Muscle of arm (tissue), 1 donor: ENCODE measurements at regions not wholly inside any gene's neighbourhood (a gene's known extent, or its start where the extent isn't known, plus 50 kb on each side); places are given as distances from the start of the nearest gene placed in this dataset.

ENCODE experiments used
- DNase-seq: peaks from one replicate; pipeline ENCODE4 v3.0.0-alpha.2; 2013

DNA sequence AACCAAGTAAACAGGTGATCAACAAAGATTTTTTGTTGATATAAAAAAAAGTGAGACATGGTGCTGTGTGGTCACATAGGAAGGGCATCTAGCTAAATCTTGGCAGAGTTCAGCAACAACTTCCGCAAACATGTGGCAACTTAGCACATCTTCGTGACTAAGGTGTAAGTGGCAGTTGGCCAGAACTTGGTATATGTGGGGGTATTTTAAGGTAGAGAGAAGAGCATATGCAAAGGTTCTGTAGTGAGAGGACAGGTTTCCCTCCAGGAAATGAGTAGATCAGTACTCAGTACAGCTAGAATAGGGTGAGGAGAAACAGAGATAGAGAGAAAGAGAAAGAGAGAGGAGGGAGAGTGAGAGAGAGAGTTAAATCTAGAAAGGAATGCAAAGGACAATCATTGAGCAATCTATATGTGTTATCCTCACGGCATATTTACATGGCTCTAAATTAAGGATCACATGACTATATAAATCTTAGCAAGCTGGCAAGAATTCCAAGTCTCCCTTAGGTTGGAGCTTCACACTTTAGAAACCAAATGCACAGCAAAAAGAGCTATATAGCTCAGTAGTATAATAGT, 227.7 kb upstream of the HMGA2 start:
- DNase-seq, result no peak

GRCh38 chr12:65597527-65597926, 226.8 kb upstream of the HMGA2 start:
- DNase-seq, result no peak

- no peak for DNase-seq
Observed at GRCh38 chr12:65598688-65599087, 225.6 kb upstream of the HMGA2 start.

- DNase-seq, result no peak
Observed at GRCh38 chr12:65602253-65602609, 222.1 kb upstream of the HMGA2 start.

- peak; percentile 83 for DNase-seq
Observed at GRCh38 chr12:65602610-65603295, 221.5 kb upstream of the HMGA2 start.

DNA sequence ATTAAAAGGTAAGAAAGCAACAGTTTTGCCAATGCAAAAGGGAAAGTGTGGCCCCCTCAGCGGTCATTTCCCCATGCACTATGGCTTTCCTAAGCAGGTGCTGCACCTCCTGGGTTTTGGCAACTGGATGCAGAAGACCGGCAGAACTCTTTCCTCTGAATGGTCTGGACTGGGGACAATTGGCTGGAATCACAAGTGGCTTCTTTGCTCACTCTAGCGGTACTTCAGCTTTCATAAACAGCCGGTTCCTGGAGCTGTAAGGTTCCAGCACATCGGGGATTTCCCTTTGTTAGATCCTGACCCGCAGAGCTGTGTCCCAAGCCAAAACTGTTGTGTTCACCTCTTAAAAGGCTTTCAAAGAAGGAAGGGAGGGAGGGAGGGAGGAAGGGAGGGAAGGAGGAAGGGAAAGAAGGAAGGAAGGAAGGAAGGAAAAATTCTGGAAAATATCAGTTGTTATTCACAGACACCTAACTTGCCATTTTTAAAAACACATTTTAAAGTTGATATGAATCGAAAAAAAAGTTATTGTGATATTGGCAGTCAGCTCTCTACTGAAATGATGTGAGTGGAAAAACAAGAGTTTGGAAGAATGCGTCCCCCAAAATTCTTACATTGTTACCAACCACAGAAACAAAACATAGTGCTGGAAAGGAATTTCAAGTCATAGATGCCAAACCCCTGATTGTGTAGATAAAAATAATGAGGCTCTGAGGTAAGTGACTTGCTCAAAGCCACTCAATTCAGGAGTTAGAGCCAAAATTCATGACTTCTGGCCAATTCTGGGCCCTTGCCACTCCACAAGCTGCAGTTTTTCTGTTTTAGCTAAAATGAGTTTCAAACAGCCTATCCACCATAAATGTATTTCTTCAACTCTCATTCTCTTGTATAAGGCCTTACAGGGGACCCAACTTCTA, 220.6 kb upstream of the HMGA2 start:
- DNase-seq, result peak; percentile 69

DNA sequence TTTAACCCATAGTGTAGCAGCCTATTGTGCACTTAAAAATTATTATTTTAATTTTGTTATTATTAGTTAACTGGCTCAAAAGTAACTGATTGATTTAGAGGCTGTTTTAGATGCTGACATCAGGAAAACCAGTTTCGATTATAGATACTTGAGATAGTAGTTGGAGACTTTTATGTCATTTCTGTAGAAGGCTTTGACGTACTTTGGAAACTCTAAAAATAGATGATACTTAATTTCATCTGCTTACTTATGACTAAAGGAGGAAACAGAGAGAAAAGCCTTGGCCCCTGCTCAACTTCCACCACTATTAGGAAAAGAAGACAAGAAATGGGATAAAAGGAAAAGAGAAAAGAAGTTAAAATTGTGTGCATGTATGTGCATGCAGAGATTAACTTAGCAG, 219.3 kb upstream of the HMGA2 start:
- DNase-seq, result no peak

- DNase-seq, result no peak
Observed at GRCh38 chr12:65606008-65606766, 218.1 kb upstream of the HMGA2 start.

DNA sequence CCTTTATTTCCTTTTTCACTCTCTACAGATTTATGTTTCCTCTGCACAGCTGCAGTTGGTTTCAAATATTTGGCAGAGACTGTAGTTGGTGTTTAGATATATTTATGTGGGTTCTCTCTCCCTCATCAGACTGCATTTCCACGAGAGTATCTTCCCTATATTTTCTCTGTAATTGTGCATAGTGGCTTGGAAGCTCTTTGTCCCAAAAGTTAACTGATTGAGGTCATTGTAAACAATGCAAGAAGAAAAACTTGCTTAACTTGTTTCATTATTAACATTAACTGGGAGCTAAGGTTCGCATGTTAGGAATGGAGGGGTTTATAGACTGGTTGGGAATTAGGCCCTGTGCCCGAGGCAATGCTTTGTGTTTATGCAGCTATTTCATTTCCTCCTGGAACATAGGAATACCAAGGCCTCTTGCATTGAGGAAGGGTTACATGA, 216.9 kb upstream of the HMGA2 start:
- DNase-seq, result no peak

DNA sequence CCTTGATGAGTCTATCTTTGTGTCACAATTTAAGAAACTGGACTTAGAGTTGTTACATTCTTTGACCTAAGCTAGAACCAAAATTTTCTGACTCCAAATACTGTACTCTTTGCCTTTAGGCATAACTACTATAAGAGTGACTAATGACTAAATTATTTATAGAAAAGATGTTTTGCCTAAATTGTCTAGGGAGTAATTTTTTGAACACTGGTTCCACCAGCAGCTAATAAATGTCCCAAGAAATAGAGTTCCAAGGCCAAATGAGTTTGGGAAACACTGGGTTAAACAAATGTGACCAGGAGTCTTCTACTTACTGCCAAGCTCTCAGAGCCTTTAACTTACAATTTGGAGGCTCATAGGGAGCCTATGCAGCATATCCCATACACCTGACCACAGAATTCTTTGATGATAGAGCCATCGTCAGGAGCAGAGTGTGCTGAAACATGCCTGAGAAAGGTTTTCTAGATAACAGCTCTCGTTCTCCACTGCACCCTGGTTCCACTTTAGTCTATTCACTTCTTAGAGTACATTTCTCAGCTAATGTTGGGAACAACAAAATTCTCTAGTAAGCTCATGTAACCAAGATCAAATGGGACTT, 215.9 kb upstream of the HMGA2 start:
- DNase-seq, result no peak

DNA sequence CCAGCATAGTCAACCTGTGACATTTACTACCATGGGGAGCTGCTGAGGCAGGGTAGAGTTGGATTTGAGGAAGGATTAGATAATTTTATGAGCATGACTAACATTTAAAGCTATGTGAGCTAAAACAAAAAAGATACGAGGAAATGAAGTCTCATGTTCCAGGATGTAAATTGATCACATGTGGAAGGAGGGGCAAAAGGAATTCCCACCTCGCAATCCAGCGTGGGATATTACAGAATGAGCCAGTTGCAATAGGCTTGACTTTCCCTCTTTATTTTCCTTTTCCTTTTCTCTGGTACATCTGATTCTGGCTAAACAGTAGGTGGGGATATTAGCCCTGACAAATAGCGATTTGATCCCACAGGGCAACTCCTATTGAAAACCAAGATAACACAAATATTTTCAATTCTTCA, 214.9 kb upstream of the HMGA2 start:
- DNase-seq, result no peak

DNA sequence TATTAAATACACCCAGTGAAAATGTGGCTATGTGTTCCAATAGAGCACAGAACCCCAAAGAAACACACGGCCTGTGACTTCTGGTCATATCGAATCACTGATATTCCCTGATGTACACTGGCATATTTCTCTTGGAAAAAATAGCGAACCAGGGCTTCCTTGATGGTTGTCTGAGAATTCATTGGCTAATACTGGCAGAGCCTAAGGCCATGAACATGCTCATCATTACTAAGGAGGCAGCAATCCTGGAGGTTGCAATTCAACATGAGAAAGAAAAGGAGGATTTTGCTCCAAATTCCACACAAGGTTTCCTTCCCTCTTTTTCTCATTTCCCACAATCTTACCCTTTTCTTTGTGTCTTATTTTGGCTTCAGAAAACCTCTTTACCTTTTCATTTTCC, 212.9 kb upstream of the HMGA2 start:
- no peak for DNase-seq

DNA sequence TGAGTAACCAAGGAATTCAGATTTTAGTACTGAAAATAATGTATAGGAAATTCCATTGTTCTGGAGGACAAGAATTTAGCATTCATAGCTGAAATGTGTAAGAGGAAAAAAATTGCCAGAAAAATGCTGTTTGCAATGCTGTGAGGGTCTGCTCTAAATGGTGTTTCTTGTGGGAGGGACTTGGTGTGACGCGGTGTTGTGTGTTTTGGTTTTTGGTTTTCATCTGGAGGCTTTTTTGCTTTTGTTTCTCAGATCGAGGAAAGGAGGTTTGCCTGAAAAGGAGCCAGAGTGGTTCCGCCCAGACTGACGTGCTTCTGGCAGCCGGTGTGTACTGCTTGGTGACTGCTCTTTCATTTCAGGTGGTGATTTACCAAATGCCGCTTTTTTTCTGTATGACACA, 211.8 kb upstream of the HMGA2 start:
- DNase-seq, result no peak

DNA sequence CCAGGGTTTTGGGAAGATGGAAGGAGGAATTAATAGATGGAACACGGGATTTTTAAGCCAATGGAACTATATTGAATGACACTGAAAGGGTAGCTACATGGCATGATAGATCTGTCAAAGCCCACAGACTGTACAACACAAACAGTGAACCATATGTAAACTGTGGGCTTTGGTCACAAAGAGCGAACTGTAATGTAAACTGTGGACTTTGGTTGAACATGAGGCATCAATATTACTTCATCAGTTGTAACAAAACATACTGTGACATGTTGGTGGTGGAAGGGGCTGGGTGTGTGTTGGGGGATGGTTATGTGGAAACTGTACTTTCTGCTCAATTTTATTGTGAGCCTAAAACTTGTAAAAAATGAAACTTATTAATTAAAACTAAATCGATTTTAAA, 210.6 kb upstream of the HMGA2 start:
- DNase-seq, result no peak

GRCh38 chr12:65614259-65614889, 209.9 kb upstream of the HMGA2 start:
- DNase-seq, result no peak

DNA sequence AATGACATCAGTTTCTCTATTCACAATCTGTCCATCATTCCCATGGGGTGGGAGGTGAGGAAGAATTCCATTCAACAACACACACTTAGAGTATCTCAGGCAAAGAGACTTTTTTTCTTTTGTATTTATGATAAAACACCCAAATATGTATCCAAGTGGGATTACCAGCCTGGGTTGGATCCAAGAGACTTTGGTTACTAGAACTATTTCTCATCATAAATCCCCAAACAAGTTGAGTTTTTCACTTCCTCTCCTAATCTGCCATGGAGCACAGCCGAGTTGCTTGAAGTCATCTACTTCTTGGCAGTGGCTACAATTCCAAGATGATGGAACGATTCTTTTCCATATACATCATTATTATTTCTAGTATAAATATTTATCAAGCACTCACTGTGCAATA, 209.2 kb upstream of the HMGA2 start:
- peak; percentile 74 for DNase-seq

DNA sequence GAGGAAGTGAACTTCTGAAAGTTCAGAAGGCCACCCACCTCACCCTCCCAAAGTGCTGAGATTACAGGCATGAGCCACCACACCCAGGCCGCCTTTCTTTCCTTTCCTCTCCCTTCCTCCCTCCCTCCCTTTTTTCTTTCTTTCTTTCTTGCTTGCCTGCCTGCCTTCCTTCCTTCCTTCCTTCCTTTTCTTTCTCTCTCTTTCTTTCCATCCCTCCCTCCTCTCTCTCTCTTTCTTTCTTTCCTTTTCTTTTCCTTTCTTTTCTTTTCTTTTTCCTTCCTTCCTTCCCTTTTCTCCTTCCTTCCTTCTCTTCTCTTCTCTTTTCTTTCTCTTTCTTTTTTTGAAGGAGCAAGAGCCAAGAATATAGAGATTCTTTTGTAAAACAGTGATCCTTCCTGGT, 208.3 kb upstream of the HMGA2 start:
- DNase-seq, result no peak

DNA sequence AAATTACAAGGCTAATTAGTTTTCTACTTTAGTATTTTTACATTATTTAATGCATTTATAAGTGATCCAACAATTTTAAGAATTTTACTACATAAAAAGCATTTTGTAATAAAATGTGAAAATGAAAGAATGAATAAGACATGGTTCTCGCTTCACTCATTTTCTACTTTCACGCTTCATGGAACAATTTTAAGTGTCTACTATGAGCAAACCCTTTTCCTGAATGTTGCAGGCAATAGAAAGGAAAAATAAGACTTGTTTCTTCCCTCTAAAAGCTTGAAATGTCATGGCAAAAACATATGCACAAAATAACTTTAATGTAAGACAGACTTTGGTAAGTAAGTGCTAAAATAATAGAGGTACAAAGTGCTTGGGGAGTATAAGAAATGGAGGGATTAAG, 205.7 kb upstream of the HMGA2 start:
- DNase-seq, result no peak

DNA sequence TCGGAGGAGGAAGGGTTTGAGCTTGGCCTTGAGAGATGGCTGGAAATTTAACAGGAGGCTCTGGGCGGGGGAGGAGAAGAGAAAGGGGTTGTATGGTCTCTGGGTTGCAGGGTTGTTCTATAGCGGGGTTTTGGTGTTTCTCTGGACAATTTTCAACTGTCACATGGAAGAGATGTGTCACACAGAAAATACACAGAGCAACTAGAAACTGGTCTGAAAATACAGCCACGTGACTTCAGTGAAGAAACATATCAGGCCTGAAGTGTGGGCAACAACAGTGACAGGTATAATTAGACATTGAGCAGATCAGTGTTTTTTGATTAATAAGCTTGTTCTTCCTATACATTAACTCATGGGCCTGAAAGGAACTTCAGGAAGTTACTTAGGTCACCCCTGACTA, 205.3 kb upstream of the HMGA2 start:
- no peak for DNase-seq

DNA sequence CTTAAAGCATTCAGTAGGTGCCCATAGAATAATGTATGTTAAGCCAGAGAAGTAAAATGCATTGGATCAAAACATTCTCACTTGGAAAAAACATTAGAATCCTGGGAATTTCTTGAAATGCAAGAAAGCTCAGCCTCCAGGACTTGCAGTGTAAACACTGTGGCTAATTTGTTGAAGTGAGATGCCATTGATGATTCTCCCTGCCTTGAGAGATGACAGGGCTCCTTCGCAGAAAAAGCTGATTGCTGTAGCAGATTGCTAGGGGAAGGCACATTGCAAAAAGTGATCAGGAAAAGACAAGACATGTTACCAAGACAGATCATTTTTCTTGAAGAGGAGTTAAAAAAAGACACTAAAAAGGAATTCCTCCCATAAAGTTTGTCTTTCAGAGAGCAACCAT, 204.2 kb upstream of the HMGA2 start:
- no peak for DNase-seq

DNA sequence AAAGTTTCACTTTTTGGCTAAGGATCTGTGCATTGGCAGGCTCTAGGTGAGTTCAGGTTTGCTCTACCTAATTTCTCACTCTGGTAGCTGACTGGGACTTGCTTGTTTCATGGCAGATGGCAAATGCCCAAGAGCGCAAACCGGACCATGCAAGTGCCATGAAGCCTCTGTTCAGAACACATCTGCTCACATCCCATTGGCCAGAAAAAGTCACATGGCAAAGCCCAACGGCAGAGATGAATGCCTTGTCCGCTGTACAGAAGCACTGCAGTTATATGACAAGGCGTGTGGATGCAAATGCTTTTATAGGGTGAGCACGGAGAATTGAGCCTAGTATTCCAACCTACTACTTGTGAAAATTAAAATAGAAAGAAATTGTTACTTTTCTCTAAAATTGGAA, 202.2 kb upstream of the HMGA2 start:
- no peak for DNase-seq
